Skeletal muscle tissue (tissue), 3 donors: ENCODE measurements at regions not wholly inside any gene's neighbourhood (a gene's known extent, or its start where the extent isn't known, plus 50 kb on each side); places are given as distances from the start of the nearest gene placed in this dataset.

Experiments
- H3K27ac ChIP-seq: one replicate; pipeline ENCODE4 v1.7.0; 2013; ENCODE audit warnings: mild to moderate bottlenecking, low read depth, low read length, inconsistent platforms
- H3K27me3 ChIP-seq, 3 donors: one replicate each; pipeline ENCODE4 v1.7.0; 2013; ENCODE audit warnings: low read length in 3 of 3; ENCODE audit not compliant: control insufficient read depth in 3 of 3, insufficient read depth in 3 of 3
- H3K36me3 ChIP-seq, 3 donors: one replicate each; pipeline ENCODE4 v1.7.0; 2013; ENCODE audit warnings: low read length in 3 of 3; ENCODE audit not compliant: control insufficient read depth in 3 of 3, insufficient read depth in 3 of 3
- H3K4me1 ChIP-seq, 3 donors: one replicate each; pipeline ENCODE4 v1.7.0; 2013; ENCODE audit warnings: low read length in 3 of 3, mild to moderate bottlenecking in 3 of 3; ENCODE audit not compliant: control insufficient read depth in 3 of 3, insufficient read depth in 3 of 3
- H3K4me3 ChIP-seq, 3 donors: one replicate each; pipeline ENCODE4 v1.7.0; 2013; ENCODE audit warnings: low read length in 3 of 3
- H3K9ac ChIP-seq, 3 donors: one replicate each; pipeline ENCODE4 v1.7.0; 2013; ENCODE audit warnings: low read length in 3 of 3, mild to moderate bottlenecking in 3 of 3, moderate library complexity in 2 of 3, low read depth in 1 of 3
- H3K9me3 ChIP-seq, 3 donors: one replicate each; pipeline ENCODE4 v1.7.0; 2013; ENCODE audit warnings: low read length in 3 of 3; ENCODE audit not compliant: control insufficient read depth in 3 of 3
- donor health status: Osteomylitis.

DNA sequence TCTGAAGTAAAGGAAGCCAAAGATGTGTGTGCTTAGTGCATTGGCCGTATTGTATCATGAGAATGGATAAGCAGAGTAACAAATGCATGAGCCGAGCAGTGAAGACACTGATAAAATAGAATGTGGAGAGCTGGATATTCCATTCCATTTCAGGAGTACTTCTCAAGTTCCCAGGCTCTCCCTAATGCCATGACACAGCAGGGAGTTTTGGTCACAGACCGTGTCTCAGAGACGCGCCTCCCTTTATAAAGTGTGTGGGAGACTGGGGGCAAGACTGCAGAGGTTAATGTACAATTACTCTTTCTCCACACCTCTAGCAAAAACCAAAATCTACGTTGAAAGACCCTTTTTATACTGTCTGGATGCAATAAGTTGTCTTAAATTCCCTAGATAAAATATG is 575.6 kb downstream of the EFNB2 start:
- no peak overlapping the region for H3K27ac ChIP-seq
- no peak overlapping the region for H3K4me3 ChIP-seq
- peaks cover 0 to 3% (median 0%) of the 10 kb centered on the region in 3 donors for H3K27me3 ChIP-seq
- H3K4me1 ChIP-seq, result no peaks in the 10 kb centered on the region
- H3K36me3 ChIP-seq, result no peaks in the 10 kb centered on the region
- no peak overlapping the region for H3K9ac ChIP-seq
- no peaks in the 10 kb centered on the region for H3K9me3 ChIP-seq

DNA sequence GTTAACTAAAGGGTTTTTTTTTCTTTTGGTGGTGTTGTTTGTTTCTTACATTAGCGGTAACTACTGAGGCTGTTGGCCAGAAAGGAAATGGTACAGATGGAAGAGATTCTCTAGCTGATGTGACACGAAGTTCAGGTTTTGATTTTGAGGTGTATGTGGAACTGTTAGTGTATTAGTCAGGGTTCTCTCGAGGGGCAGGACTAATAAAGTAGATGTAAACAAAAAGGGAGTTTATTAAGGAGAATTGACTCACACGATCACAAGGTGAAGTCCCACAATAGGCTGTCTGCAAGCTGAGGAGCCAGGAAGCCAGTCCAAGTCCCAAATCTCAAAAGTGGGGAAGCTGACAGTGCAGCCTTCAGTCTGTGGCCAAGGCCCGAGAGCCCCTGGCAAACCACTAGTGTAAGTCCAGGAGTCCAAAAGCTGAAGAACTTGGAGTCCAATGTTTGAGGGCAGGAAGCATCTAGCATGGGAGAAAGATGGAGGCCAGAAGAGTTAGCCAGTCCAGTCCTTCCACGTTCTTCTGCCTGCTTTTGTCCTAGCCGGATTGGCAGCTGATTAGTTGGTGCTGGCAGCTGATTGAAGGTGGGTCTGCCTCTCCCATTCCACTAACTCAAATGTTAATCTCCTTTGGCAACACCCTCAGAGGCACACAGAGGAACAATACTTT is 577.6 kb downstream of the EFNB2 start:
- Histone ChIP-seq H3K27ac (no peak overlapping the region), H3K9ac (no peak overlapping the region), H3K4me3 (no peak overlapping the region), H3K27me3 (no peaks in the 10 kb centered on the region), H3K4me1 (no peaks in the 10 kb centered on the region), H3K9me3 (no peaks in the 10 kb centered on the region), H3K36me3 (no peaks in the 10 kb centered on the region)

DNA sequence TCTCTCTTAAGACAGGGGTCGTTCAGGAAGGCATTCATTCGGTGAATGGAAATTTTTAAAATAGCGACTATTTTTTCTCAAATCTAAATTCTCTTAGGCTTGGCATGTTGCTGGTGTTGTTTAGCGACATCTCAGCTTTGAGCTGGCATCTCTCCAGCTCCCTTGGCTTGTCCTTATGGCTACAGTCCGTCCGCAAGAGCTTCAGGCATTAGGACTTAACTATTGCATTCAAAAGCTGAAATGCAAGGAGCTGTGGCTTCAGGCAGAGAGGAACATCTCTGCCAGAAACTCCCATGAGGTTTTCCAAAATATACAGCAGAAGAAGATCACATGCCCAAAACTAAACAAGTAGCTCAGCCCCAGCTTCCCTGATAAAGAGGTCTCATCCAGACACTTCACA is 578.5 kb downstream of the EFNB2 start:
- Histone ChIP-seq H3K27ac (no peak overlapping the region), H3K9me3 (no peaks in the 10 kb centered on the region), H3K27me3 (no peaks in the 10 kb centered on the region), H3K4me3 (no peak overlapping the region), H3K36me3 (no peaks in the 10 kb centered on the region), H3K9ac (no peak overlapping the region), H3K4me1 (no peaks in the 10 kb centered on the region)

DNA sequence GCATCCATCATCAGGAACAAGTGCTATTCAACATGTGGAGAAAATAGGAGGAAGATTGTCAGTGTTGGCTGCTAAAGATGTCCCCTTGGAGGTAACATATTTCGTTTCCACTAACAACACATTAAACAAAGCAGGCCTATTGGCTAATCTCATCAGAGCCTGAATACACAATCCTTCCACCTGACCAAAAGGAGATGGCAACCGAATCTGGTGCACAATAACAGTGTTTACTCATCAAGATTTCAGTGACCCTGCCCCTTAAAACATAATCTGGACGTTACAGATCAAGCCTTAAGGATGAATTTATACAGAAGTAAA is 582.5 kb downstream of the EFNB2 start:
- Histone ChIP-seq H3K9ac (no peak overlapping the region), H3K27ac (no peak overlapping the region), H3K4me3 (no peak overlapping the region), H3K36me3 (no peaks in the 10 kb centered on the region), H3K9me3 (no peaks in the 10 kb centered on the region), H3K27me3 (no peaks in the 10 kb centered on the region), H3K4me1 (no peaks in the 10 kb centered on the region)

DNA sequence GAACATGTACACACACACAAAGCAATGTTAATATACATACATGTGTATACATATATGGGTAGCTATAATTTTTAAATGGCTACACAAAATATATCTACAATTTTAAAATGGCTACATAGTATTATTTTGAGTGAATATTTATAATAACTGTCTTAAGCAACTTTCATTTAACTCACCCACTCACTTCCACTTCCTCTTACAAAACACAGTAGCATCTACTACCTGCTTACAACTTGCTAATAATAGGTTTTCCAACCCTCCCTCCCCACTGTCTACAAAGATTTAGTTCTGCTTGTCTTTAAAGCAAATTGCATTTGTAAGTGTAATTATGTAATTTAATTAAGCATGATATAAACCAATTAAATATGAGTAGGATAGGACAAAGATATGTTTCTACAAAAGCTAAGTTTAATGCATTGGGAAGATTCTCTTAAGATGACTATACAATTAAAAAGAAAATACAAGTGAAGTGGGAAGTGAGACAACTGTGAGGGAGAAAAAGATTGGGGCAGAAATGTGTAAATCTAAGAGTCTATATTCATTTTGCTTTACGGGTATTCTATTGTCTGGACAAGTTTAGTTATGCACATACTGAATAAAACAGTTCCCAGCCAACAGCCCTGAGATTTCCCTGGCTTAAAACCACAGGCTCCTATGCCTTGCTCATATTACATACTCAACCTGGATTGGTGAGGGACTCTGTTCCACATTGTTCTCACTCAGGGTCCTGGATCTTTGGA is 583.1 kb downstream of the EFNB2 start:
- H3K4me3 ChIP-seq, result no peak overlapping the region
- H3K9ac ChIP-seq, result no peak overlapping the region
- H3K4me1 ChIP-seq, result no peaks in the 10 kb centered on the region
- no peak overlapping the region for H3K27ac ChIP-seq
- H3K27me3 ChIP-seq, result no peaks in the 10 kb centered on the region
- H3K36me3 ChIP-seq, result no peaks in the 10 kb centered on the region
- H3K9me3 ChIP-seq, result no peaks in the 10 kb centered on the region

DNA sequence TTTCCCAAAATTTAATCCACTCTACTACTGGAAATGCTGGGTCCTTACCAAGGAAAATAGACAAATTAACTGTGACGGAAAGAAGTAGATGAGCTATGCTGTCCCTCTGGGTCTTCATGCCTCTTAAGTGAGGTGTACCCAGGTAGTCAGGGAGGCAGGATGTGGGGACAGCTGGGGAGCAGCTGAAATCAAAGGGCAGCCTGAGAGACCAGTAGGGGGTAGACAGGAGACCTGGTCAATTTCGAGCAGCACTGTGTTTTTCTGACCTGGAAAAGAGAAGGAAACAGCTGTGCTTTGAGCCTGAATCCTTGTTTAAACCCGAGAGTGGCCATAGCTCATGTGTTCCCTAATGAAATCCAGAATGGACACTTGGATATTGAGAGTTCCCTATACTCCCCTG is 587.3 kb downstream of the EFNB2 start:
- no peaks in the 10 kb centered on the region for H3K9me3 ChIP-seq
- no peaks in the 10 kb centered on the region for H3K4me1 ChIP-seq
- no peaks in the 10 kb centered on the region for H3K36me3 ChIP-seq
- no peaks in the 10 kb centered on the region for H3K27me3 ChIP-seq
- no peak overlapping the region for H3K27ac ChIP-seq
- H3K4me3 ChIP-seq, result no peak overlapping the region
- H3K9ac ChIP-seq, result no peak overlapping the region

DNA sequence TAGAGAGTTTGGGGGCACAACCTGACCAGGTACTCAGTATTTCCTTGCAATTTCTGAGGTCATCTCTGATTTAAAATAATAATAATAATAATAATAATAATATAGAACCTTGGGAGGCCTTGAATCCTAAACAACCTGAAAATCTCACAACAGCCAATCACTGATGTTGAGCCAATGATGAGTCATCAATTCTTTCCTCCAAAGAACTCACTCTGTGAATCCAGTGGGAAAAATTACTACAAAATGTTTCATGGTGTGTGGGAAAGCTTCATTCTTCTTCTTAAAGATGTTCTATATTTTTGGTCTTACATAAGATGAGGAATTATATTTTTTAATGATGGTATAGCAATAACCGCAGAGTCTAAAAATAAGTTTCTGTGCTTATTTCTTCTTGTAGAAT is 594.6 kb downstream of the EFNB2 start:
- no peak overlapping the region for H3K4me3 ChIP-seq
- no peak overlapping the region for H3K27ac ChIP-seq
- H3K4me1 ChIP-seq, result no peaks in the 10 kb centered on the region
- no peaks in the 10 kb centered on the region for H3K36me3 ChIP-seq
- no peaks in the 10 kb centered on the region for H3K27me3 ChIP-seq
- no peaks in the 10 kb centered on the region for H3K9me3 ChIP-seq
- no peak overlapping the region for H3K9ac ChIP-seq

DNA sequence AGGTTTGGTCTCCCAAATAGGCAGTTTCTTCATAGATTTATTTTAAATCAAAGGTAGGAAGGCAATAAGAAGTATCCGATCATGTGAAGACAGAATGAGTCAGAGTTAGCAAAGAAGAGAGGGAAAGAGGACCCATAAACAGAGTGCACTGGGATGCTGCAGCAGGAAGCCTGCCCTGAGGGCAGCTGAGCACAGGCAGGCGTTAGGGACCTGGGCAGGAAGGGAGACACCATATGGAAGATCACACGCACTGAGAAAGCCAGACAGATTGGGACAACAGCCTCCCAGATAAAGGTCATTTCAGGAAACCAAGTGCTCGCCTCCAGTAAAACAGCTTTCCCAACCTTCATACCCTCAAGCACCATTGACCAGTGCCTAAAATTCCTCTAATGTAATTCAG is 598.0 kb downstream of the EFNB2 start:
- H3K27me3 ChIP-seq, result no peaks in the 10 kb centered on the region
- H3K4me3 ChIP-seq, result no peak overlapping the region
- H3K9ac ChIP-seq, result no peak overlapping the region
- H3K36me3 ChIP-seq, result no peaks in the 10 kb centered on the region
- no peaks in the 10 kb centered on the region for H3K9me3 ChIP-seq
- no peak overlapping the region for H3K27ac ChIP-seq
- no peaks in the 10 kb centered on the region for H3K4me1 ChIP-seq

DNA sequence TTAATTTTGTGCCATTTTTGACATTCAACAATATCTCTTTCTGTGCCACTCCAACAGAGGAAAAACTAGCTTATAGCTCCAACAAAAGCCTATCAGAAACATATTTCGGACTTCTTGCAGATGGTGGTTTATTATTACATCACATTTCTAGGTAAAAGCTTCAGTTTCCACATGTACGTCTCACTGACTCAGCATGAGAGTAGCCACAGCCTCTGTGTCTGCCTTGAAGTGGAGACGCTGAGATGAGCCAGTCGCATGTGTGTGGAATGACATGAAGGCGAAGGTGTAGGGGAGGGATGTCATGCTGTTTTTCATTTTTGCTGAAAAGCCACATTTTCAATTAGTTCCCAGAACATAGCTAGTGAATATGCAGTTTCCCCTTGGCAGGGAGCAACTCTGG is 598.6 kb downstream of the EFNB2 start:
- Histone ChIP-seq H3K27me3 (no peaks in the 10 kb centered on the region), H3K27ac (no peak overlapping the region), H3K9ac (no peak overlapping the region), H3K4me3 (no peak overlapping the region), H3K9me3 (no peaks in the 10 kb centered on the region), H3K36me3 (no peaks in the 10 kb centered on the region), H3K4me1 (no peaks in the 10 kb centered on the region)

DNA sequence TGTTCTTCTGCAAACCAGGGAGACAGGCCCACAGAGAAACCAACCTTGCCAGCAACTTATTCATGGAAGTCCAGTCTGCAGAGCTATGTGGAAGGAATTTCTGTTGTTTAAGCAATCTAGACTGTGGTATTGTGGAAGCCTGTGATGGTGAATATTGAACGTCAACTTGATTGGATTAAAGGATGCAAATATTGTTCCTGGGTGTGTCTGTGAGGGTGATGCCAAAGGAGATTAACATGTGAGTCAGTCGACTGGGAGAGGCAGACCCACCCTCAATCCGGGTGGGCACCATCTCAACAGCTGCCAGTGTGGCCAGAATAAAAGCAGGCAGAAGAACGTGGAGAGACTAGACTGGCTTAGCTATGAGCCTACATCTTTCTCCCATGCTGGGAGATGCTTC is 606.0 kb downstream of the EFNB2 start:
- Histone ChIP-seq H3K36me3 (no peaks in the 10 kb centered on the region), H3K4me1 (no peaks in the 10 kb centered on the region), H3K9ac (no peak overlapping the region), H3K9me3 (no peaks in the 10 kb centered on the region), H3K27ac (no peak overlapping the region), H3K27me3 (no peaks in the 10 kb centered on the region), H3K4me3 (no peak overlapping the region)
